Type B pancreatic cell (in vitro differentiated cells): ENCODE measurements at regions not wholly inside any gene's neighbourhood (a gene's known extent, or its start where the extent isn't known, plus 50 kb on each side); places are given as distances from the start of the nearest gene placed in this dataset.

Experiments used
- DNase-seq: peaks from one replicate; pipeline ENCODE4 v3.0.0; 2021; ENCODE audit warnings: mixed read lengths; ENCODE audit not compliant: unreplicated experiment; ENCODE audit errors: extremely low spot score
- H3K27ac Mint-ChIP-seq: 2 replicates; pipeline ENCODE4 v1.8.0; 2021; ENCODE audit warnings: mild to moderate bottlenecking, mixed read lengths
- H3K27me3 Mint-ChIP-seq: 2 replicates; pipeline ENCODE4 v1.8.0; 2021; ENCODE audit warnings: mixed read lengths
- H3K36me3 Mint-ChIP-seq: 2 replicates; pipeline ENCODE4 v1.8.0; 2021; ENCODE audit warnings: mixed read lengths
- H3K4me1 Mint-ChIP-seq: one replicate; pipeline ENCODE4 v1.8.0; 2021; ENCODE audit warnings: mixed read lengths; ENCODE audit not compliant: unreplicated experiment
- H3K4me3 Mint-ChIP-seq: 2 replicates; pipeline ENCODE4 v1.8.0; 2021; ENCODE audit warnings: mild to moderate bottlenecking, mixed read lengths
- H3K9me3 Mint-ChIP-seq: 2 replicates; pipeline ENCODE4 v1.8.0; 2021; ENCODE audit warnings: mixed read lengths
- TF ChIP-seq, protein P1 (sequence below): fragments of 200-600 bp; sonication (generic); conservative IDR thresholded peaks from 2 replicates; pipeline ENCODE4 v1.5.0; 2021; ENCODE audit warnings: antibody characterized with exemption, mild to moderate bottlenecking

DNA sequence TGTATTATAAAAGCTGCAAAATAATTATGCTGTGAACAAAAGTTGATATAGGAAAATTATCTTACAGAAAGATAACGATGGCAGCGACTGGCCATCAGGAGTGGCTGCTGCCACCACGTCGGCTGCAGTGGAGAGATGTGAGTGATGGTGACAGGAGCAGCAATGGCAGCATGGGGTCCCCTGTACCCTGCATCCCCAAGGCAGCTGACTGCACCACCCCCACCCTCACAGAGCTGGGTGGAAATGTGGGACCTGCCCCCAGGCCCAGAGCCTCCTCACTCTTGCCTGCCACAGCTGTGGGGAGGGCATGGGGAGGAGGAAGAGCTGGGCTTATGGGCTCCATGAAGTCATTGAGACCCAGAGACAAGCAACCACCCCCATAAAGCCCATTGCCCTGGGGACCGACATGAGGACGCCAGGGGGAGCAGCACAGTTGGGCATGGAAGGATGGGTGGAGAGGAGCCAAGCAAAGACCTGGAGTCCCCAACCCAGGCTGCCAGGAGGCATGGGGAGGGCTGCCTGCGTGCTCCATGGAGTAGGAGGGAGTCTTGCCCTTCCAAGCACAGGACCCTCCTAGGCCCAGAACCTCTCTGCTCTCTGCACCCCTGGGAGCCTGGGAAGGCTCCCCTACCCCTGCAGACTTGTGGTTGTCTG lies 1090.5 kb downstream of the PCDH18 start:
- H3K36me3 Mint-ChIP-seq: no peaks in the 10 kb centered on the region
- TF ChIP-seq, protein P1, sequence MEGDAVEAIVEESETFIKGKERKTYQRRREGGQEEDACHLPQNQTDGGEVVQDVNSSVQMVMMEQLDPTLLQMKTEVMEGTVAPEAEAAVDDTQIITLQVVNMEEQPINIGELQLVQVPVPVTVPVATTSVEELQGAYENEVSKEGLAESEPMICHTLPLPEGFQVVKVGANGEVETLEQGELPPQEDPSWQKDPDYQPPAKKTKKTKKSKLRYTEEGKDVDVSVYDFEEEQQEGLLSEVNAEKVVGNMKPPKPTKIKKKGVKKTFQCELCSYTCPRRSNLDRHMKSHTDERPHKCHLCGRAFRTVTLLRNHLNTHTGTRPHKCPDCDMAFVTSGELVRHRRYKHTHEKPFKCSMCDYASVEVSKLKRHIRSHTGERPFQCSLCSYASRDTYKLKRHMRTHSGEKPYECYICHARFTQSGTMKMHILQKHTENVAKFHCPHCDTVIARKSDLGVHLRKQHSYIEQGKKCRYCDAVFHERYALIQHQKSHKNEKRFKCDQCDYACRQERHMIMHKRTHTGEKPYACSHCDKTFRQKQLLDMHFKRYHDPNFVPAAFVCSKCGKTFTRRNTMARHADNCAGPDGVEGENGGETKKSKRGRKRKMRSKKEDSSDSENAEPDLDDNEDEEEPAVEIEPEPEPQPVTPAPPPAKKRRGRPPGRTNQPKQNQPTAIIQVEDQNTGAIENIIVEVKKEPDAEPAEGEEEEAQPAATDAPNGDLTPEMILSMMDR: no peak

DNA sequence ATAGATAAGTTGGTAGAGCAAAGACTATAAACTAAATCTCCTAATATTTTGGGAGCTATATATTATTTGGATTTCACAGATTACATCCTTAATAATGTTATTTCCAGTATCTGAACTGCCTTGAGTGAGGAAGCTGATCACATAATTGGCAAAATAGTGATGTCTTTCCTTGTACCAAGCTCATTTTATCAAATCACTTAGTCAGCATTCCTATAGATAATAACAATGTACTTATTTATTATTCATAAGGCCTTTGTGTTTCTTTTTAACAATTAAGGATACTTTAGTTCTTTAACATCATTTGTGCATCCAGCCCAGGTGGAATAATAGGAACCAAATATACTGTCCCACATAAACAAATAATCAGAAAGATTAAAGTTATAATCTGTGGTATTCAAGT lies 1093.6 kb downstream of the PCDH18 start:
- H3K4me1 Mint-ChIP-seq: no peaks in the 10 kb centered on the region
- H3K27ac Mint-ChIP-seq: no peak overlapping the region
- no peak for DNase-seq
- H3K9me3 Mint-ChIP-seq: no peaks in the 10 kb centered on the region
- TF ChIP-seq, protein P1: no peak
- no peak overlapping the region for H3K4me3 Mint-ChIP-seq
- no peaks in the 10 kb centered on the region for H3K27me3 Mint-ChIP-seq
- no peaks in the 10 kb centered on the region for H3K36me3 Mint-ChIP-seq

More for the DNA sequence above, 1090.5 kb downstream of the PCDH18 start:
- H3K27ac Mint-ChIP-seq: no peak overlapping the region
- no peaks in the 10 kb centered on the region for H3K27me3 Mint-ChIP-seq
- H3K4me1 Mint-ChIP-seq: no peaks in the 10 kb centered on the region
- no peak overlapping the region for H3K4me3 Mint-ChIP-seq
- no peak for DNase-seq
- H3K9me3 Mint-ChIP-seq: no peaks in the 10 kb centered on the region

DNA sequence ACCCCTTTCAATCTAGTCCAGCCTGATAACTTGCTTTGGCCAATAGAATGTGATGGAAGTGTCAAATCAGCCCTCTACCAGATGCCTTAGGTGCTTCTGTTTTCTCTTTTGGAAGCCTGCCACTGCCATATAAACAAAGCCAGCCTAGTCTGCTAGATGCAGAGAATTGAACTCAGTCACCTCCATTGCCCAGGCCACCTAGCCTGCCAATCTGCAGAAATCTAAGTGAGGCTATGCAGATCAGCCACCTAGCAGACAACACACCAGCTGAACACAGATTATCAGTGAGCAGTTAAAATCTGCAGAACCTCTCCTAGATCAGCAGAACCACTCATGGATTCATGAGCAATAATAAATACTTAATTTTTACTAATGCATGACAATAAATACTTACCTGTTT lies 1108.2 kb downstream of the PCDH18 start:
- no peaks in the 10 kb centered on the region for H3K27me3 Mint-ChIP-seq
- H3K9me3 Mint-ChIP-seq: no peaks in the 10 kb centered on the region
- TF ChIP-seq, protein P1: no peak
- no peaks in the 10 kb centered on the region for H3K36me3 Mint-ChIP-seq
- no peak overlapping the region for H3K27ac Mint-ChIP-seq
- no peak for DNase-seq
- peaks cover 5% of the 10 kb centered on the region for H3K4me1 Mint-ChIP-seq
- no peak overlapping the region for H3K4me3 Mint-ChIP-seq

DNA sequence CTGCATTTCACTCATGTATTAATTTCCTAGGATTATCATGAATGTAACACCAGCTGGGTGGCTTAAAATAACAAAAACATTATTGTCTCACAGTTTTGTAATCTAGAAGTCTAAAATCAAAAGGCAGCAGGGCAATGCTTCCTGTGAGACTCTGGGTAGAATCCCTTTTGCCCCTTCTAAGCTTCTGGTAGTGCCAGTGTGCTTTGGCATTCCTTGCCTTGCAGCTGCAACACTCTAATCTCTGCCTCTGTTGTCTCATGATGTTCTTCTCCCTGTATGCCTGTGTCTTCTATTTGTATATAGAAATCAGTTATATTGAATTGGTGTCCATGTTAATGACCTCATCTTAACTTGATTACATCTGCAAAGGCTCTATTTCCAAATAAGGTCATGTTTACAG lies 1117.3 kb downstream of the PCDH18 start:
- H3K27ac Mint-ChIP-seq: no peak overlapping the region
- no peak overlapping the region for H3K4me3 Mint-ChIP-seq
- H3K9me3 Mint-ChIP-seq: no peaks in the 10 kb centered on the region
- no peaks in the 10 kb centered on the region for H3K27me3 Mint-ChIP-seq
- no peaks in the 10 kb centered on the region for H3K4me1 Mint-ChIP-seq
- H3K36me3 Mint-ChIP-seq: no peaks in the 10 kb centered on the region
- TF ChIP-seq, protein P1: no peak
- DNase-seq: no peak

DNA sequence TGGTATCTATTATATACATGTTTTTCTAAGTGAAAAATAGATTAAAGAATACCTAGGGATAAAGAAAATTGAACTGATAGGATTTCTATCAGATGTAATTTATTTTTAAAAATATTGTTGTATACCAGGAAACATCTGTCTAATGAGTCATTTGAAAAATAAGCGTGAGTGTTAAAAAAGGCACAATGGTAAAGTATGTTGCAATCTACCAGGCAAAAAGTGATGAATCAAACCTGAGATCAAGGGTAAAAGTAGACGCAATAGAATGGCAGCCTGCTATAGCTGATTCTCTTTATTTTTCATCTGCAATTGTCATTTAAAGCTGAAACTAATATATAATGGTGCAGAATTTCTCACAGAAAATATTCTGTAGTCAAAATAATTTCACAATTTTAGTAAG lies 1119.6 kb downstream of the PCDH18 start:
- Mint-ChIP-seq H3K27me3 (no peaks in the 10 kb centered on the region), H3K36me3 (no peaks in the 10 kb centered on the region), H3K9me3 (no peaks in the 10 kb centered on the region), H3K4me3 (no peak overlapping the region), H3K4me1 (no peaks in the 10 kb centered on the region), H3K27ac (no peak overlapping the region)
- TF ChIP-seq, protein P1: no peak
- no peak for DNase-seq

DNA sequence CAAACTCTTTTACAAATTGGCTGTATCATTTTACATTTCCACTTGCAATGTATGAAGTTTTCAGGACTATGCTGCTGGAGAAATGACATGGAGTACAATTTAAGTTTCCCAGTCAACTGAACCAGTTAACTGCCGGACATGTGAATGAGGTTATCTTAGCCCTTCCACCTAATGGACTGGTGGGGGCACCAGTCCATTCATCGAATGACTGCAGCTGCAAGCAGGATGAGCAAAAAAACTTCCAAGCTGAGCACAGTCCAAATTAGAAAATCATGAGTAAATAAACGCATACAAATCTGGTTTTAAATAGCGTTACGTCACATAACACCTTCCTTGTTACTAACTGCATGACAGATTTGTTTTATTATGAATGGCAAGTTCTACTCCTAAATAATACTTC lies 1131.5 kb downstream of the PCDH18 start:
- no peaks in the 10 kb centered on the region for H3K36me3 Mint-ChIP-seq
- DNase-seq: no peak
- TF ChIP-seq, protein P1: no peak
- no peaks in the 10 kb centered on the region for H3K4me1 Mint-ChIP-seq
- H3K27ac Mint-ChIP-seq: no peak overlapping the region
- H3K4me3 Mint-ChIP-seq: no peak overlapping the region
- no peaks in the 10 kb centered on the region for H3K27me3 Mint-ChIP-seq
- peaks cover 1% of the 10 kb centered on the region for H3K9me3 Mint-ChIP-seq
